Loucy (cell line): ENCODE measurements at regions not wholly inside any gene's neighbourhood (a gene's known extent, or its start where the extent isn't known, plus 50 kb on each side); places are given as distances from the start of the nearest gene placed in this dataset.

Experiments
- H2AFZ ChIP-seq: fragments of 200-600 bp; sonication (generic); 2 replicates; pipeline ENCODE4 v1.6.0; 2016; ENCODE audit warnings: antibody characterized with exemption, mild to moderate bottlenecking, low read length, moderate library complexity
- H3F3A ChIP-seq: fragments of 200-600 bp; 2 replicates; pipeline ENCODE4 v1.6.0; 2016; ENCODE audit warnings: antibody characterized with exemption, low read depth, mild to moderate bottlenecking
- H3K27me3 ChIP-seq: fragments of 200-600 bp; sonication (generic); 2 replicates; pipeline ENCODE4 v1.6.1; 2014; ENCODE audit warnings: low read length, mild to moderate bottlenecking; ENCODE audit not compliant: insufficient read depth, poor library complexity, severe bottlenecking
- H3K36me3 ChIP-seq: fragments of 200-600 bp; sonication (generic); 2 replicates; pipeline ENCODE4 v1.6.1; 2016; ENCODE audit warnings: low read length; ENCODE audit not compliant: insufficient read depth
- H3K4me1 ChIP-seq: fragments of 200-600 bp; sonication (generic); 2 replicates; pipeline ENCODE4 v1.5.1; 2014; ENCODE audit warnings: low read length, mild to moderate bottlenecking; ENCODE audit not compliant: insufficient read depth, poor library complexity, severe bottlenecking
- H3K4me2 ChIP-seq: fragments of 200-600 bp; sonication (generic); 2 replicates; pipeline ENCODE4 v1.6.0; 2014; ENCODE audit warnings: antibody characterized with exemption, low read length, low read depth, mild to moderate bottlenecking; ENCODE audit not compliant: poor library complexity, severe bottlenecking
- H3K4me3 ChIP-seq: fragments of 200-600 bp; sonication (generic); 2 replicates; pipeline ENCODE4 v1.5.1; 2014; ENCODE audit warnings: low read length, mild to moderate bottlenecking, mixed read lengths; ENCODE audit not compliant: poor library complexity, severe bottlenecking
- H3K79me2 ChIP-seq: fragments of 200-600 bp; sonication (generic); 2 replicates; pipeline ENCODE4 v1.6.1; 2014; ENCODE audit warnings: low read length; ENCODE audit not compliant: insufficient read depth
- H3K9ac ChIP-seq: fragments of 200-600 bp; sonication (generic); 2 replicates; pipeline ENCODE4 v1.6.0; 2014; ENCODE audit warnings: mild to moderate bottlenecking, low read depth, low read length, moderate library complexity; ENCODE audit not compliant: poor library complexity, severe bottlenecking
- H3K9me2 ChIP-seq: fragments of 200-600 bp; sonication (generic); replicated peaks from 2 replicates; pipeline ENCODE4 v1.6.1; 2016; ENCODE audit warnings: low read depth, low read length, mixed read lengths
- H3K9me3 ChIP-seq: fragments of 200-600 bp; sonication (generic); 2 replicates; pipeline ENCODE4 v1.6.1; 2014; ENCODE audit warnings: mild to moderate bottlenecking, antibody characterized with exemption, low read length, low read depth; ENCODE audit not compliant: insufficient read depth
- H4K20me1 ChIP-seq: fragments of 200-600 bp; sonication (generic); 2 replicates; pipeline ENCODE4 v1.6.0; 2014; ENCODE audit warnings: antibody characterized with exemption, low read length, mild to moderate bottlenecking; ENCODE audit not compliant: insufficient read depth, poor library complexity, severe bottlenecking
- CTCF ChIP-seq: fragments of 200-600 bp; sonication (generic); conservative IDR thresholded peaks from 2 replicates; pipeline ENCODE4 v1.5.1; 2014; ENCODE audit warnings: mild to moderate bottlenecking, antibody characterized with exemption, low read length
- EZH2phosphoT487 ChIP-seq: fragments of 200-600 bp; IDR thresholded peaks from 2 replicates; pipeline ENCODE4 v1.6.1; 2018; ENCODE audit warnings: antibody characterized with exemption, mild to moderate bottlenecking, moderate library complexity, borderline replicate concordance

GRCh38 chr1:43038232-43038935, 79.7 kb upstream of the SLC2A1 start:
- peaks cover 12% of the 10 kb centered on the region for H3K4me1 ChIP-seq
- H3K79me2 ChIP-seq, result no peaks in the 10 kb centered on the region
- H4K20me1 ChIP-seq, result no peaks in the 10 kb centered on the region
- no peaks in the 10 kb centered on the region for H3F3A ChIP-seq
- no peak overlapping the region for H2AFZ ChIP-seq
- H3K27me3 ChIP-seq, result no peaks in the 10 kb centered on the region
- H3K9me2 ChIP-seq, result no peaks in the 10 kb centered on the region
- no peak for TF ChIP-seq EZH2phosphoT487
- TF ChIP-seq CTCF, result no peak
- H3K4me2 ChIP-seq, result no peak overlapping the region
- no peak overlapping the region for H3K4me3 ChIP-seq
- H3K9me3 ChIP-seq, result no peaks in the 10 kb centered on the region
- no peak overlapping the region for H3K9ac ChIP-seq
- H3K36me3 ChIP-seq, result no peaks in the 10 kb centered on the region

GRCh38 chr1:43037466-43037865, 78.8 kb upstream of the SLC2A1 start:
- Histone ChIP-seq H3K4me2 (no peak overlapping the region), H3K27me3 (no peaks in the 10 kb centered on the region), H3K9me3 (no peaks in the 10 kb centered on the region), H3K36me3 (no peaks in the 10 kb centered on the region), H2AFZ (no peak overlapping the region), H3F3A (no peaks in the 10 kb centered on the region), H3K9ac (no peak overlapping the region), H3K9me2 (no peaks in the 10 kb centered on the region), H4K20me1 (no peaks in the 10 kb centered on the region), H3K4me3 (no peak overlapping the region), H3K4me1 (peaks cover 9% of the 10 kb centered on the region), H3K79me2 (no peaks in the 10 kb centered on the region)
- TF ChIP-seq CTCF, result no peak
- no peak for TF ChIP-seq EZH2phosphoT487

- no peaks in the 10 kb centered on the region for H3K9me2 ChIP-seq
- H3K79me2 ChIP-seq, result no peaks in the 10 kb centered on the region
- H3F3A ChIP-seq, result no peaks in the 10 kb centered on the region
- H3K4me2 ChIP-seq, result no peak overlapping the region
- H3K4me1 ChIP-seq, result peaks cover 9% of the 10 kb centered on the region
- H3K36me3 ChIP-seq, result no peaks in the 10 kb centered on the region
- no peak overlapping the region for H2AFZ ChIP-seq
- TF ChIP-seq CTCF (no peak), EZH2phosphoT487 (no peak)
- no peak overlapping the region for H3K9ac ChIP-seq
- no peak overlapping the region for H3K4me3 ChIP-seq
- no peaks in the 10 kb centered on the region for H4K20me1 ChIP-seq
- H3K9me3 ChIP-seq, result no peaks in the 10 kb centered on the region
- no peaks in the 10 kb centered on the region for H3K27me3 ChIP-seq
Observed at GRCh38 chr1:43036932-43037331, 78.3 kb upstream of the SLC2A1 start.
